DMS153 (cell line): ENCODE measurements at regions not wholly inside any gene's neighbourhood (a gene's known extent, or its start where the extent isn't known, plus 50 kb on each side); places are given as distances from the start of the nearest gene placed in this dataset.
"Not testable (repeated sequence)": the region's sequence is repeated elsewhere in the genome, so short reads cannot be mapped to it uniquely, and the experiment has no call there.

Experiments used
- DNase-seq: peaks from one replicate; lab custom pipeline; 2025; lab: John Stamatoyannopoulos, UW

DNA sequence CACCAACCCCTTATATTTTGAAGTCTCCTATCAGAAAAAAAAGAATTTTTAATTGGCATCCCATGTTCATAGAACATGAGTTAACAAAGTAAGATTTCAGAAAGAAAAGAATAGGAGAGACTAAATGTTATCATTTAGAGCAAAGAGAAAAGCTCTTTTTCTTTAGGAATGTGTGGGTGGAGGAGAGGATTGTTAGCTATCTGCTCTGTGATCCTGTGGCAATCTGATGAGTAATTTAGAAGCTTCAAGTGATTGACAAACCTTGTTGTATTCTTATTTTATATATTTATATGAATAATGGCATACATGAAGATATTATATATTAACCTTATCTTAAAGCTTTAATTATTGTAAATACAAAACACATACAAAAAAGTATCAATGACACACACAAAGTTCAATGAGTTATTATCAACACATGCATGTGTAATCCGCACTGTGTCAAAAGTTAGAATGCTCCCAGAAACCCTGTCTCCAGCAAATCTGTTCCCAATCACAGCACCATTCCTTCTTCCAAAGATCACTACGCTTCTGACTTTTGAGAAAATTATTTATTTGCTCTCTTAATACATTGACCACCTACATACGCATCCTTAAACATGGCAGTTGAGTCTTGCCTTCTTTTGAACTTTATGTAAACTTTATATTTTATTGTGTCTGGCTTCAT, 907.4 kb downstream of the MCTP2 start:
- DNase-seq, result no peak

- DNase-seq, result no peak
Measured at GRCh38 chr15:95141486-95141885, 910.1 kb downstream of the MCTP2 start.

- DNase-seq, result no peak
Measured at GRCh38 chr15:95142531-95142930, 911.2 kb downstream of the MCTP2 start.

DNA sequence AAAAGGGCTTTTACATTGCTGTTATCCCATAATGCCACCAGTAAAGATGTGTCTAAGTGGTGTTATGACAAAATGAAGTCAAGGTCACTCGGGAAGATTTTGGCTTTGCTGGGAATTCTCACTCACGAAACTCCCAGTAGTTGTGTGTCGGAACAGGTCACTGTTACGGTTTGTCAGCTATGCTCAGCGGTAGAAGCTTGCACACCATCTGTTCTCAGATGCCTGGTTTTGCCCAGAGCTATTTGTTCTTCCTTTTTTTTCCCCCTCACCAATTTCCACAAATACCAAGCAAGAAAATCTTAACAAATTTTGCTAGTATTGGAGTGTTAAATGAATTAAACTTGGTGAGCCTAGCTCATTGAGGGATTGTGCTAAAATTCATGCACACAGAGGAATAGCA, 915.1 kb downstream of the MCTP2 start:
- DNase-seq, result no peak

GRCh38 chr15:95148183-95148582, 916.8 kb downstream of the MCTP2 start:
- no peak for DNase-seq

GRCh38 chr15:95149036-95149435, 917.7 kb downstream of the MCTP2 start:
- DNase-seq, result no peak

GRCh38 chr15:95149771-95150170, 918.4 kb downstream of the MCTP2 start:
- no peak for DNase-seq

DNA sequence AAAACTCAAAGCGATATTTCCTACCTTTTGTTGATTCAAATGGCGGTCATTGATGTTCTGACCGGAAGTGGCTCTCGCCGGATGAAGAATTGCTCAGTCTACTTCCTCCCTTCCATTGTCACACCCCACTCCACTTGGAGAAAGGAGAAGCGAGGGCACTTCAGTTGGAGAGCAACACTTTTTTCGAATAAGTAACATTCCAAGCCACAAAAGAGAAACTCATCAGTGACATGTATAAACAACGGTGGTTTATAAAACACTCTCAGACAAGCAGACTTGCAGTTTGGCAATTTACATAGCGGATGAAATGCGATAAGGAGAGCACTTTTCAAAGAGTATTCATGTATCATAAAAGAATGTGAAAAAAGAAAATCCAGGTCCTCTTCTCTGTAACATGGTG, 919.1 kb downstream of the MCTP2 start:
- no peak for DNase-seq

- no peak for DNase-seq
Measured at GRCh38 chr15:95152741-95153140, 921.4 kb downstream of the MCTP2 start.

GRCh38 chr15:95153201-95153600, 921.8 kb downstream of the MCTP2 start:
- DNase-seq, result not testable (repeated sequence)

- no peak for DNase-seq
Measured at GRCh38 chr15:95160316-95160715, 929.0 kb downstream of the MCTP2 start.

DNA sequence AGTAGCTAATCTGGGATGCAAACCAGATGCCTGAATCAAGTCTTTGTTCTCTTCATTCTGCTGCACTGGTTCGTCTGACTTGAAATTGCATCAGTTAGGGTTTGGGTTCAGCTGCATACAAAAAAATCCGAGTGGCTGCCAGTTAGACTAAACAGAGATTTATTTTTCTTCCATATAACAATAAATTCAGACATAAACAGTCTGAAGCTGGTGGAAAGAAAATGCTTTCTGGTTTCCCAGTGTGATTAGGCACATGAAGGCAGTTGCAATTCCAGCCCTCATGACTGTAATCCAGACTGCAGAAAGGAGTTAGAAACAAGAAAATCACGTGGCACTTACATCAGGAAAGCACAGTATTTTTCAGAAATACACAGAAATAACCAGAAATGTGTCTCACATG, 930.7 kb downstream of the MCTP2 start:
- no peak for DNase-seq

- no peak for DNase-seq
Measured at GRCh38 chr15:95162531-95162930, 931.2 kb downstream of the MCTP2 start.

DNA sequence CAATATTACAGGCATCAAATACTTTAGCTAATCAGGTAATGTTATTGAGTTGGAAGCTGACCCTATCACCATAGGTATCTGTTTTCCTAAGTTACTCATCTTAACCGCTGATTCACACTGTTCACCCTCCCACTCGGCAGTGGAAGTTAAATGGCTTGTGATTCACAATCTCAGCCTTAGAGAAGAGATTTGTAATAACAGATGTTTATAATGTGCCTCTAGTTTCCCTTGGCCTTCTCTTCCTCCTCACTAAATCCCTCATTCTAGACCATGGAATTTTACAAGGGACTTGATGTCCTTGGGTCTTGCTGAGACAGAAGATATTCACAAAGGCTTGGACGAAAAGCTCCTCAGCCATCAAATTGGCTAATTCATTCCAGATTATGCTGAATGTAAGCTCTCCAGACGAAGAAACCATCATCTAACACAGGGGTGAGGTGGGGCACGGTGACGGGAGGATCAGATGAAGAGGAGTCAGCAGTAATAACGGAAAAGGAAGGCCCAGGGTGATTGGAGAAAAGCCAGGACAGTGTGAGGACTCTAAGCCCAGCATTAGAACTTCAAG, 931.7 kb downstream of the MCTP2 start:
- no peak for DNase-seq

- no peak for DNase-seq
Measured at GRCh38 chr15:95168152-95168551, 936.8 kb downstream of the MCTP2 start.

DNA sequence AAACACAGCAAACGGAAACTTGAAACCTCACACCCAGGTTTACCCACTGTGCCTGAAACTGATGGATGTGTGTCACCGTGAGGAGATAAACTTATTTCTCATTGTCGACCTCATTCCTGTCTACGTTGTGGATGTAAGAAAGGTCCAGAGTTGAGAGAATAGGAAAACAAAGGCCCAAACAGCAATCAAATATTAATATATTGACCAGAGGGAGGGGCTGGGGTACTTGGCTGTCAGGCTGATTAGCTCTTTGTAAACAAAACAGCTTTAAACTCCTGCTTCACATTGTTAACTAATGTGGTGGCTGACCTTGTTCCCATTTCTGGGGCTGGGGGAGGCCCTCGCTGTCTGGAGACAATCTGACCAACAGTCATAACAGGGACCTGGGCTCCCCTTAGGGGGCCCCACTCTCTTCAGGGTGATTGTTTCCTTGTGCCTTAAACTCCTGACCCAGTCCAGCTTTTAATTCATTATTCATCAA, 937.6 kb downstream of the MCTP2 start:
- DNase-seq, result no peak

GRCh38 chr15:95169541-95170459, 938.4 kb downstream of the MCTP2 start:
- no peak for DNase-seq

GRCh38 chr15:95170561-95171380, 939.4 kb downstream of the MCTP2 start:
- DNase-seq, result no peak

DNA sequence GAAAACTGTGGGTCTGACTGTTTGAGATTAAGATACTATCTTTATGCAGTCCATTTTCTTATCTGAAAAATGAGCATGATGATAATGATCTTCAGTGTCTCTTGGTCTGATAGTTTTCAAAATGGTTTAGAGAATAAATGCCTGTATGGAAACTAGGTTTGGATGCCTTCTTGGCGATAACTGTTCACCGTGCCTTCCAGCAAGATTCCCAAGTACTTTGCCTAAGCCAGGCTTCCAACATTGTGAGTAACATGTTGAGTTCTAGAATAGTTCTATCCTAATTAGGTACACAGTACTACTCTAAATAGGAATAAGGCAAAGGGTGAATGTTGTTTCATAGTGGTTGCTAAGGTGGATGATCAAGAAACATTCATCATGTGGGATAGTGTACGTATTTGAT, 940.2 kb downstream of the MCTP2 start:
- no peak for DNase-seq

DNA sequence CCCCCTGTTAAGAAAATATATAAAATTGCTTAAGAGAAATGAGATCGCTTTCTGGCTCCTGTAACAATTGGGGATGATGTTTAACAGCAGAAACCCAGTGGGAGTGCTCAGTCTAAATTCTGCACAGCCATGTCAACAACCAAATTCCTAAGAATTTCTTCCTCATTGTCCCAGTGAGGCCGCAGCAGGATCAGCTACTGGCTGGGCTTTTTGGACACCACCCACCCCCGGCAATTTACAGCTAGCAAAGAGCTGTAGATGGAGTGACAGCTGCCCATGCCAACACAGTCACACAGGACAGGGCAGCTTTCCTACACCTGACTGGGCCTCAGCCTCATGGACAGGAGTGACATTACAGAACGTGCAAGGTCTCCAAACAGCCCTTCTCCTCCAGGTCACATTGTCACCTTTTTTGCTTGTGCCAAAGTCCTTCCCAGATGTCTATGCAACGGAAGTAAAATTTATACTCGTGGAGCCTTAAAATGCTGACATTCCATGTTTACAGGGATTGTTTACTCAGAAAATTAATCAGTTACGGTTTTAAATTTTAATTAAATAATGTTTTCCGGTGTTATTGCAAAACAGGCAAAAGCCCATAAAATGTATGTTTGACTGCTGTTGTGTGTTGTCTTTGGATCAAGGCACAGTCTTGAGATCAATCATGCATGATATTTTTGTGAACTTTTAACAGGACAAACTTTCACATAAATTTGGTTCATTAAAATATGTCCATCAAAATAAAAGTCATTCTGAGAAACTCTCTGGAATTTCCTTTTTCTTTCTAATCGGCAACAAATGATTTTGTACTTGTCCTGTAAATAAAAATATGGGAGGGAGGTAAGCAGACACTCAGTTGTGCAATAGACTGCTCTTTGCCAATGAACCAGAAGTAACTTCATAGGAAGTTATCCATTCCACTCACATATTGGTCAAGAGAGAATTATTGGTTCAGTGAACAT, 943.2 kb downstream of the MCTP2 start:
- DNase-seq, result no peak
